Esophagus squamous epithelium (tissue), 5 donors: ENCODE measurements at regions not wholly inside any gene's neighbourhood (a gene's known extent, or its start where the extent isn't known, plus 50 kb on each side); places are given as distances from the start of the nearest gene placed in this dataset.

Experiments used
- DNase-seq: peaks from one replicate; lab custom pipeline; 2025; lab: John Stamatoyannopoulos, UW
- H3K27ac ChIP-seq, 4 donors: fragments of 200-600 bp; sonication (generic); one replicate each; pipeline ENCODE4 v1.5.1; 2016 to 2019; ENCODE audit warnings: mild to moderate bottlenecking in 1 of 4
- H3K27me3 ChIP-seq, 4 donors: fragments of 200-600 bp; sonication (generic); 1 replicate in 3 of 4; 2 replicates in 1 of 4; pipeline versions ENCODE4 v1.5.1 to v1.6.0; 2017 to 2021; ENCODE audit warnings: antibody characterized with exemption in 1 of 4
- H3K36me3 ChIP-seq, 3 donors: fragments of 200-600 bp; sonication (generic); one replicate each; pipeline ENCODE4 v1.5.1; 2016 to 2019
- H3K4me1 ChIP-seq, 3 donors: fragments of 200-600 bp; sonication (generic); one replicate each; pipeline ENCODE4 v1.5.1; 2017 to 2019
- H3K4me3 ChIP-seq, 4 donors: fragments of 200-600 bp; sonication (generic); 1 replicate in 3 of 4; 2 replicates in 1 of 4; pipeline ENCODE4 v1.5.1; 2016 to 2019; ENCODE audit warnings: mild to moderate bottlenecking in 2 of 4, moderate library complexity in 1 of 4
- H3K9me3 ChIP-seq, 3 donors: fragments of 200-600 bp; sonication (generic); one replicate each; pipeline ENCODE4 v1.5.1; 2016 to 2019
- CTCF ChIP-seq, 6 experiments: fragments of 450-650 bp in 4 of 6; fragments of 200-600 bp in 2 of 6; sonication (generic) in 2 of 6; IDR thresholded peaks; one replicate each; pipeline ENCODE4 v1.5.1; 2016 to 2019; ENCODE audit warnings: antibody characterized with exemption in 6 of 6, mild to moderate bottlenecking in 4 of 6, moderate library complexity in 4 of 6
- POLR2A ChIP-seq, 4 donors: fragments of 450-650 bp; IDR thresholded peaks; one replicate each; pipeline ENCODE4 v1.6.1; 2017; ENCODE audit warnings: antibody characterized with exemption in 4 of 4, mild to moderate bottlenecking in 4 of 4, moderate library complexity in 3 of 4
- WGBS, 2 donors: methylation state at CpG; one replicate each; pipeline ENCODE4 v1.1.5; 2018; 5-methylcytosine and 5-hydroxymethylcytosine counted together
- intact Hi-C: fragments of 100-400 bp; cut with DNase I; formaldehyde crosslinking; loops from one replicate; pipeline ENCODE4 v1.15.0; 2022
- donor health status: DM: yes; HTN: yes; CAD: no.

- H3K4me3 ChIP-seq = no peak overlapping the region
- no peaks in the 10 kb centered on the region for H3K4me1 ChIP-seq
- no peaks in the 10 kb centered on the region for H3K36me3 ChIP-seq
- H3K9me3 ChIP-seq = no peaks in the 10 kb centered on the region
- H3K27me3 ChIP-seq = no peaks in the 10 kb centered on the region
- no peak overlapping the region for H3K27ac ChIP-seq
- TF ChIP-seq POLR2A (IDR thresholded peaks at IDR 0.05) (no peak), CTCF (IDR thresholded peaks at IDR 0.05) (no peak)
- no peak for DNase-seq
- 76 to 89% methylated on average over 5 of the region's 5 CpGs for WGBS, 2 donors
- intact Hi-C loops = no loop called here
Observed at GRCh38 chr5:74268297-74268696, 372.2 kb downstream of the ENC1 start.

- TF ChIP-seq POLR2A (IDR thresholded peaks at IDR 0.05) (no peak), CTCF (IDR thresholded peaks at IDR 0.05) (no peak)
- H3K27ac ChIP-seq = no peak overlapping the region
- DNase-seq = no peak
- intact Hi-C loops = no loop called here
- no peak overlapping the region for H3K4me3 ChIP-seq
- no peaks in the 10 kb centered on the region for H3K36me3 ChIP-seq
- no peaks in the 10 kb centered on the region for H3K27me3 ChIP-seq
- 87 to 95% methylated on average over 5 of the region's 5 CpGs for WGBS, 2 donors
- no peaks in the 10 kb centered on the region for H3K9me3 ChIP-seq
- H3K4me1 ChIP-seq = peaks cover 0 to 1% (median 0%) of the 10 kb centered on the region in 3 donors
Observed at GRCh38 chr5:74266836-74267235, 373.7 kb downstream of the ENC1 start.

- WGBS, 2 donors = 88 to 90% methylated on average over 2 of the region's 2 CpGs
- H3K27ac ChIP-seq = no peak overlapping the region
- H3K4me1 ChIP-seq = peaks cover 0 to 8% (median 0%) of the 10 kb centered on the region in 3 donors
- TF ChIP-seq CTCF (IDR thresholded peaks at IDR 0.05) (no peak), POLR2A (IDR thresholded peaks at IDR 0.05) (no peak)
- H3K27me3 ChIP-seq = no peaks in the 10 kb centered on the region
- H3K36me3 ChIP-seq = no peaks in the 10 kb centered on the region
- intact Hi-C loops = no loop called here
- no peak overlapping the region for H3K4me3 ChIP-seq
- no peaks in the 10 kb centered on the region for H3K9me3 ChIP-seq
- no peak for DNase-seq
Observed at GRCh38 chr5:74266132-74266531, 374.4 kb downstream of the ENC1 start.

- DNase-seq = no peak
- no peak overlapping the region for H3K4me3 ChIP-seq
- 87 to 92% methylated on average over 1 of the region's 1 CpG for WGBS, 2 donors
- no peaks in the 10 kb centered on the region for H3K36me3 ChIP-seq
- no peak overlapping the region for H3K27ac ChIP-seq
- H3K4me1 ChIP-seq = peaks cover 0 to 21% (median 0%) of the 10 kb centered on the region in 3 donors
- no peaks in the 10 kb centered on the region for H3K27me3 ChIP-seq
- TF ChIP-seq CTCF (IDR thresholded peaks at IDR 0.05) (no peak), POLR2A (IDR thresholded peaks at IDR 0.05) (no peak)
- intact Hi-C loops = no loop called here
- no peaks in the 10 kb centered on the region for H3K9me3 ChIP-seq
Observed at GRCh38 chr5:74262544-74263207, 377.9 kb downstream of the ENC1 start.

GRCh38 chr5:74261866-74262265, 378.7 kb downstream of the ENC1 start:
- WGBS, 2 donors = 70 to 87% methylated on average over 3 of the region's 3 CpGs
- Histone ChIP-seq H3K4me1 (peaks cover 0 to 29% (median 4%) of the 10 kb centered on the region in 3 donors), H3K27ac (no peak overlapping the region), H3K9me3 (no peaks in the 10 kb centered on the region), H3K27me3 (no peaks in the 10 kb centered on the region), H3K4me3 (no peak overlapping the region), H3K36me3 (no peaks in the 10 kb centered on the region)
- no peak for TF ChIP-seq POLR2A (IDR thresholded peaks at IDR 0.05)
- no peak for TF ChIP-seq CTCF (IDR thresholded peaks at IDR 0.05)
- DNase-seq = no peak
- intact Hi-C loops = no loop called here
